GM12892 (cell line): ENCODE measurements at regions not wholly inside any gene's neighbourhood (a gene's known extent, or its start where the extent isn't known, plus 50 kb on each side); places are given as distances from the start of the nearest gene placed in this dataset.

Source experiments
- POLR2AphosphoS5 ChIP-seq: IDR thresholded peaks from 2 replicates; pipeline ENCODE4 v1.6.1; 2011; ENCODE audit warnings: low read depth, low read length, control low read depth
- TAF1 ChIP-seq: IDR thresholded peaks from 2 replicates; pipeline ENCODE4 v1.6.1; 2011; ENCODE audit warnings: low read depth, mild to moderate bottlenecking, control low read depth, low read length, borderline replicate concordance

- TF ChIP-seq POLR2AphosphoS5 (no peak), TAF1 (no peak)
Observed at GRCh38 chr17:74118504-74118903, 85.0 kb upstream of the RPL38 start.
